HS-5 (cell line): ENCODE measurements at regions not wholly inside any gene's neighbourhood (a gene's known extent, or its start where the extent isn't known, plus 50 kb on each side); places are given as distances from the start of the nearest gene placed in this dataset.
"Not testable (repeated sequence)": the region's sequence is repeated elsewhere in the genome, so short reads cannot be mapped to it uniquely, and the experiment has no call there.

Experiments used
- DNase-seq: peaks from one replicate; pipeline ENCODE4 v3.0.0-alpha.2; 2012; ENCODE audit warnings: low read depth

GRCh38 chr3:88408935-88409334, 259.2 kb downstream of the C3orf38 start:
- no peak for DNase-seq

- DNase-seq, result no peak
Measured at GRCh38 chr3:88410259-88410658, 260.5 kb downstream of the C3orf38 start.

GRCh38 chr3:88412346-88412745, 262.6 kb downstream of the C3orf38 start:
- DNase-seq, result no peak

- DNase-seq, result no peak
Measured at GRCh38 chr3:88416436-88416835, 266.7 kb downstream of the C3orf38 start.

GRCh38 chr3:88418219-88418618, 268.5 kb downstream of the C3orf38 start:
- DNase-seq, result no peak

GRCh38 chr3:88433568-88433967, 283.8 kb downstream of the C3orf38 start:
- DNase-seq, result no peak

- DNase-seq, result no peak
Measured at GRCh38 chr3:88434001-88434400, 284.2 kb downstream of the C3orf38 start.

- DNase-seq, result no peak
Measured at GRCh38 chr3:88440701-88441100, 290.9 kb downstream of the C3orf38 start.

- no peak for DNase-seq
Measured at GRCh38 chr3:88443066-88443465, 293.3 kb downstream of the C3orf38 start.

- DNase-seq, result no peak
Measured at GRCh38 chr3:88444251-88444650, 294.5 kb downstream of the C3orf38 start.

- DNase-seq, result no peak
Measured at GRCh38 chr3:88452228-88452627, 302.5 kb downstream of the C3orf38 start.

GRCh38 chr3:88460369-88460768, 310.6 kb downstream of the C3orf38 start:
- DNase-seq, result no peak

- DNase-seq, result no peak
Measured at GRCh38 chr3:88462230-88462629, 312.5 kb downstream of the C3orf38 start.

- no peak for DNase-seq
Measured at GRCh38 chr3:88467191-88467590, 317.4 kb downstream of the C3orf38 start.

GRCh38 chr3:88469216-88469615, 319.5 kb downstream of the C3orf38 start:
- no peak for DNase-seq

- DNase-seq, result no peak
Measured at GRCh38 chr3:88478460-88478859, 328.7 kb downstream of the C3orf38 start.

GRCh38 chr3:88480822-88481221, 331.1 kb downstream of the C3orf38 start:
- DNase-seq, result peak; percentile 37

GRCh38 chr3:88485001-88485400, 335.2 kb downstream of the C3orf38 start:
- DNase-seq, result no peak

- not testable (repeated sequence) for DNase-seq
Measured at GRCh38 chr3:88508818-88509217, 359.1 kb downstream of the C3orf38 start.

- no peak for DNase-seq
Measured at GRCh38 chr3:88509582-88509981, 359.8 kb downstream of the C3orf38 start.

- DNase-seq, result no peak
Measured at GRCh38 chr3:88528494-88528893, 378.7 kb downstream of the C3orf38 start.

- no peak for DNase-seq
Measured at GRCh38 chr3:88534534-88534933, 384.8 kb downstream of the C3orf38 start.

GRCh38 chr3:88535563-88535962, 385.8 kb downstream of the C3orf38 start:
- DNase-seq, result no peak

GRCh38 chr3:88542916-88543315, 393.2 kb downstream of the C3orf38 start:
- DNase-seq, result no peak

GRCh38 chr3:88572450-88572849, 422.7 kb downstream of the C3orf38 start:
- no peak for DNase-seq
